ENCODE measurements at regions not wholly inside any gene's neighbourhood (a gene's known extent, or its start where the extent isn't known, plus 50 kb on each side); places are given as distances from the start of the nearest gene placed in this dataset.

GRCh38 chr7:155371331-155371883 is 73.7 kb downstream of the INSIG1 start:
- TF ChIP-seq POLR2A (IDR thresholded peaks at IDR 0.05; ENCODE audit: low read depth, low read length) = no peak
- no peak for TF ChIP-seq TAF1 (IDR thresholded peaks at IDR 0.05; ENCODE audit: low read depth, low read length)
- no peak for TF ChIP-seq POU2F2 (IDR thresholded peaks at IDR 0.05; ENCODE audit: low read depth, low read length)
- TF ChIP-seq POLR2AphosphoS5 (IDR thresholded peaks at IDR 0.05; ENCODE audit: low read depth, low read length) = no peak
- TF ChIP-seq PAX5 (IDR thresholded peaks at IDR 0.05; ENCODE audit: insufficient read depth, low read length, severe bottlenecking) = no peak
- TF ChIP-seq SPI1 (IDR thresholded peaks at IDR 0.05; ENCODE audit: low read depth, low read length) = no peak
